ENCODE measurements at regions not wholly inside any gene's neighbourhood (a gene's known extent, or its start where the extent isn't known, plus 50 kb on each side); places are given as distances from the start of the nearest gene placed in this dataset.

DNA sequence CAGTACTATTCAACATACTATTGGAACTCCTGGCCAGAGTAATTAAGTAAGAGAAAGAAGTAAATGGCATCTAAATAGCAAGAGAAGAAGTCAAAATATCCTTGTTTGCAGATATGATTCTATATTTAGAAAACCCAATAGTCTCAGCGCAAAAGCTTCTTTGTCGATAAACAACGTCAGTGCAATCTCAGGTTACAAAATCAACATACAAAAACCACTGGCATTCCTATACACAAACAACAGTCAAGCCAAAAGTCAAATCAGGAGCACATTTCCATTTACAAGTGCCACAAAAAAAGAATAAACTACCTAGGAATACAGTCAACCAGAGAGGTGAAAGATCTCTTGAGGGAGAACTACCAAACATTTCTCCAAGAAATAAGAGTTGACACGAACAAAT is 1901.9 kb upstream of the ACO1 start:
- Histone ChIP-seq H3K9me3 (no peaks in the 10 kb centered on the region), H3K27me3 (no peaks in the 10 kb centered on the region), H3K27ac (no peak overlapping the region), H3K4me1 (no peaks in the 10 kb centered on the region), H3K36me3 (no peaks in the 10 kb centered on the region), H3K4me3 (no peak overlapping the region)
- ATAC-seq (no peak), DNase-seq (no peak)
- TF ChIP-seq, protein P1, sequence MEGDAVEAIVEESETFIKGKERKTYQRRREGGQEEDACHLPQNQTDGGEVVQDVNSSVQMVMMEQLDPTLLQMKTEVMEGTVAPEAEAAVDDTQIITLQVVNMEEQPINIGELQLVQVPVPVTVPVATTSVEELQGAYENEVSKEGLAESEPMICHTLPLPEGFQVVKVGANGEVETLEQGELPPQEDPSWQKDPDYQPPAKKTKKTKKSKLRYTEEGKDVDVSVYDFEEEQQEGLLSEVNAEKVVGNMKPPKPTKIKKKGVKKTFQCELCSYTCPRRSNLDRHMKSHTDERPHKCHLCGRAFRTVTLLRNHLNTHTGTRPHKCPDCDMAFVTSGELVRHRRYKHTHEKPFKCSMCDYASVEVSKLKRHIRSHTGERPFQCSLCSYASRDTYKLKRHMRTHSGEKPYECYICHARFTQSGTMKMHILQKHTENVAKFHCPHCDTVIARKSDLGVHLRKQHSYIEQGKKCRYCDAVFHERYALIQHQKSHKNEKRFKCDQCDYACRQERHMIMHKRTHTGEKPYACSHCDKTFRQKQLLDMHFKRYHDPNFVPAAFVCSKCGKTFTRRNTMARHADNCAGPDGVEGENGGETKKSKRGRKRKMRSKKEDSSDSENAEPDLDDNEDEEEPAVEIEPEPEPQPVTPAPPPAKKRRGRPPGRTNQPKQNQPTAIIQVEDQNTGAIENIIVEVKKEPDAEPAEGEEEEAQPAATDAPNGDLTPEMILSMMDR (IDR thresholded peaks at IDR 0.05), result no peak
- intact Hi-C loops (cut with DNase I), result no loop called here

DNA sequence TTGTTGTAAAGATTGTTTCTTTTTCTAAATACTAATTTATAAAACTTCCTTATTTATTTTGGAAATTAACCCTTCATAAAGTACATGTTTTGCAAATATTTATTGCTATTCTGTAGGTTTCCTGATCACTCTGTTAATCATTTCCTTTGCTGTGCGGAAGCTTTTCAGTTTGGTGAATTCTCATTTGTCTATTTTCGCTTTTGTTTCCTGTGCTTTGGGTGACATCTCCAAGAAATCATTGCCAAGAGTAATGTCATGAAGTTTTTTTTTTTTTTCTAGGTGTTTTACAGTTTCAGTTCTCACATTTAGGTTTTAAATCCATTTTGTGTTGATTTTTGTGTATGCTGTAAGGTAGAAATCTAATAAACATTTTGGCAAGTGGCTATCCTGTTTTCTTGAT is 1899.8 kb upstream of the ACO1 start:
- TF ChIP-seq, protein P1 (IDR thresholded peaks at IDR 0.05), result no peak
- no peaks in the 10 kb centered on the region for H3K4me1 ChIP-seq

DNA sequence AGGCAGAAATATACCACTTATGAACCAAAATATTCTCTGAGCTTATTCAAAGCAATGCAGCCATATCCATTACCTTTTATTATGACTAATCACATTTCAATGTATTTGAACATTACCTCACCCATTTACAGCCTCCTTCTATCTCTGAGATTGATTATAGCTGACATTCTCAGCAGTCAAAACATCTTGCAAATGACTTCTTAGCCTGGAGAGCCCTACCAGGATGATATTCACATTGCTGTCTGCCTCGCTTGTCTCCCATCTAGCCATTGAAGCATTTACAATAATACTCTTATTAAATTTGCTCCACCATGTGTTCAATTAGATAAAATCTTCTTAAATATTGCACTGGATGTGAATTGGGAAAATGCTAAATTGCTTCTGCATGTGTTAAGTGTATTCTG is 1879.9 kb upstream of the ACO1 start:
- TF ChIP-seq, protein P1 (IDR thresholded peaks at IDR 0.05), result no peak
- H3K9me3 ChIP-seq, result no peaks in the 10 kb centered on the region
- ATAC-seq (no peak), DNase-seq (no peak)
- H3K36me3 ChIP-seq, result no peaks in the 10 kb centered on the region
- H3K27me3 ChIP-seq, result no peaks in the 10 kb centered on the region
- H3K4me1 ChIP-seq, result no peaks in the 10 kb centered on the region
- intact Hi-C loops (cut with DNase I), result no loop called here
- no peak overlapping the region for H3K27ac ChIP-seq
- H3K4me3 ChIP-seq, result no peak overlapping the region

More for the DNA sequence above, 1899.8 kb upstream of the ACO1 start:
- intact Hi-C loops (cut with DNase I), result no loop called here
- Histone ChIP-seq H3K27me3 (no peaks in the 10 kb centered on the region), H3K4me3 (no peak overlapping the region), H3K9me3 (no peaks in the 10 kb centered on the region), H3K36me3 (no peaks in the 10 kb centered on the region), H3K27ac (no peak overlapping the region)
- ATAC-seq (no peak), DNase-seq (no peak)

DNA sequence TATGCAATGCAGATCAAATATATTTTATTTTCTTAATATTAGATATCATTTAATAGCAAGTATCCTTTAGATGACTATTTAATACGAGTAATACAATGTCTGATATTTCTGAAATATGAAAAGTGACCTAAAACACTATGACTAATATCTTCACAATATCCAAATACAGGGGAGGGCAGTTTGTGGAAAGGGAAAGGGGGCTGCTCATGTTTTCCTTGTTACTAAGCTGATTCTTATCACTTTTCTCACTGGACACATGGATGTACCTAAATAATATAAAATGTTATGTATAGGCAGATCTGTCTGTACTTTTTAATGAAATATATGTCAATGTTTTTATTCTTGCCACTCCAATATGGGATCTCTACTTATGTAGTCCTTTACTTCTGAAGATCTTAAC is 1879.1 kb upstream of the ACO1 start:
- DNase-seq (no peak), ATAC-seq (no peak)
- Histone ChIP-seq H3K9me3 (no peaks in the 10 kb centered on the region), H3K4me3 (no peak overlapping the region), H3K4me1 (no peaks in the 10 kb centered on the region), H3K36me3 (no peaks in the 10 kb centered on the region), H3K27me3 (no peaks in the 10 kb centered on the region), H3K27ac (no peak overlapping the region)
- intact Hi-C loops (cut with DNase I), result no loop called here
- TF ChIP-seq, protein P1 (IDR thresholded peaks at IDR 0.05), result no peak

DNA sequence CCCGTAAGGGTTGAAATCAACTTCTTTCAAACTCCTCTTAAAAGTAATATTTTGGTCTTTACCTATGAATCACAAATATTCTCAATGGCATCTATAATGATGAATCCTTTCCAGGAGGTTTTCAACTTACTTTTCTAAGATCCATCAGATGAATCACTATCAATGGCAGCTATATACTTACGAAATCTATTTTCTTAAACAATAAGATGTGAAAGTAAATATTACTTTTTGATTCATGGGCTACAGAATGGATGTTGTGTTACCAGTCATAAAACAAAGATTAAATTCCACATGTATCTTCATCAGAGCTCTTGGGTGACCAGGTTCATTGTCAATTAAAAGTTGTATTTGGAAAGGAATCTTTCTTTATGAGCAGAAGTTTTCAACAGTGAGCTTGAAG is 1877.7 kb upstream of the ACO1 start:
- ATAC-seq, result no peak

DNA sequence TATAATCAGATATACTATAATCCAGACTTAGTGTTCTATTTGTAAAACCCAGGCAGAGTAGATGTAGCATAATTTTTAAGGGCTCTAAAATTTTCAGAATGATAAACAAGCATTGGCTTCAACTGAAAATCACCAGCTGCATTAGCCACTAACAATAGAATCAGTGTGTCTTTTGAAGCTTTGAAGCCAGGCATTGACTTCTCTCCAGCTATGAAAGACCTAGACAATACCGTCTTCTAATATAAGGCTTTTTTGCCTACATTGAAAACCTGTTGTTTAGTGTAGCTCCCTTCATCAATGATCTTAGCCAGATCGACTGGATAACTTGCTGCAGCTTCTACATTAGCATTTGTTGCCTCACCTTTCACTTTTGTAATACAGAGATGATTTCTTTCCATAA is 1877.3 kb upstream of the ACO1 start:
- Histone ChIP-seq H3K36me3 (no peaks in the 10 kb centered on the region), H3K4me1 (no peaks in the 10 kb centered on the region), H3K4me3 (no peak overlapping the region), H3K27me3 (no peaks in the 10 kb centered on the region), H3K27ac (no peak overlapping the region), H3K9me3 (no peaks in the 10 kb centered on the region)
- intact Hi-C loops (cut with DNase I), result no loop called here
- DNase-seq (no peak), ATAC-seq (no peak)
- TF ChIP-seq, protein P1 (IDR thresholded peaks at IDR 0.05), result no peak

More for the DNA sequence above, 1877.7 kb upstream of the ACO1 start:
- H3K9me3 ChIP-seq, result no peaks in the 10 kb centered on the region
- no peak overlapping the region for H3K27ac ChIP-seq
- H3K27me3 ChIP-seq, result no peaks in the 10 kb centered on the region
- no peaks in the 10 kb centered on the region for H3K4me1 ChIP-seq
- TF ChIP-seq, protein P1 (IDR thresholded peaks at IDR 0.05), result no peak
- no peak for DNase-seq
- H3K36me3 ChIP-seq, result no peaks in the 10 kb centered on the region
- intact Hi-C loops (cut with DNase I), result no loop called here
- no peak overlapping the region for H3K4me3 ChIP-seq
